Activated CD4-positive, alpha-beta T cell treated with anti-CD3 and anti-CD28 coated beads, Interleukin-2, Interleukin-6, amounts not matched to agents 100 ng/mL and 50 ng/mL, durations not matched to agents 16 hours and 8 hours (primary cell): ENCODE measurements at regions not wholly inside any gene's neighbourhood (a gene's known extent, or its start where the extent isn't known, plus 50 kb on each side); places are given as distances from the start of the nearest gene placed in this dataset.

Source experiments
- DNase-seq: peaks from one replicate; pipeline ENCODE4 v3.0.0-alpha.2; 2020

DNA sequence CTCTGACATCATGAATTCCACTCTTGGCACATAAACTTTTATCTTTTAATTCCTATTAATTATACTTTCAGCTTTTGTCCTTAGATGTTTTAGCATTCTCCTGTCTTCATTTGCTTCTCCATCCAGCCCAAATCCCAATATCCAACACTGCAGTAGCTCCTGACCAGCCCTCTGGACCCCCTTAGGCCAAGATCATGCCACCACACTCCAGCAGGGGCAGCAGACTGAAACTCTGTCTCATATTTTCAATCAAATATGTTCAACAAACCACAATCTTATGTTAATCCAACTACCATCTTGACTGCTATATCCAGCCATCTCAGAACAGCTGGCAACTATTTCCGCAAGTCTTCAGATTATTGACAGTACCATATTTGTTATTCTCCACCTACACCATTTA, 315.8 kb upstream of the ROBO2 start:
- DNase-seq: no peak

DNA sequence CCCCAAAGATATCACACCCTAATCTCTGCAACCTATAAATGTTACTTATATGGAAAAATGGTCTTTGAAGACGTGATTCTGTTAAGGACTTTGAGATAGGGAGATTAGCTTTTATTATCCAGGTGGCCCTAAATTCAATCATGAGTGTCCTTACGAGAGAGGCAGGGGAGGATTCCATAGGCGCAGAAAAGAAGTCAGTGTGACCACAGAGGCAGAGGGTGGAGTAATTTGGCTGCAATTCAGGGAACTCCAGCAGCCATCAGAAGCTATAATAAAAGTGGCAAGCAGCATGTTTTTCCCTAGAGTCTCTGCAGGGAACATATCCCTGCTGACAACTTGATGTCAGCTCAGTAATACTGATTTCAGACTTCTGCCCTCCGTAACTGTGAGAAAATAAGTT, 315.2 kb upstream of the ROBO2 start:
- no peak for DNase-seq

DNA sequence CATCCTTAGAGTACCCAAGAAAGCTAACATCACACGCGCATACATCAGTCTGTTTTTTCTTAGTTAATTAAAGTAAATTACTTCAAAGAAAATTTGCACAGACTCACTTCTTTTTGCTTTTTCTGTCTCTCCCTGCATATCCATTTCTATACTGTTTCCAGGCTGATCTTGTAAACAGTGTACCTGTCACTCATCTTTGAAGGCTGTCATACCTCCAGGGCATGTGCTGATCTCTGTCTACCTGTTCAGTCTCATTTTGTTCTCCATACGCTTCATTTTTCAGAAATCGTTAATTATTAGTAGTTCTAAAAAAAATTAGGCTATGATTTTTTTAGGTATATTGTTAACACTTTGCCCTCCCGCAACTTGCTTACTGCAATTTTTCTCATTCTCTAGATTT, 313.9 kb upstream of the ROBO2 start:
- no peak for DNase-seq

DNA sequence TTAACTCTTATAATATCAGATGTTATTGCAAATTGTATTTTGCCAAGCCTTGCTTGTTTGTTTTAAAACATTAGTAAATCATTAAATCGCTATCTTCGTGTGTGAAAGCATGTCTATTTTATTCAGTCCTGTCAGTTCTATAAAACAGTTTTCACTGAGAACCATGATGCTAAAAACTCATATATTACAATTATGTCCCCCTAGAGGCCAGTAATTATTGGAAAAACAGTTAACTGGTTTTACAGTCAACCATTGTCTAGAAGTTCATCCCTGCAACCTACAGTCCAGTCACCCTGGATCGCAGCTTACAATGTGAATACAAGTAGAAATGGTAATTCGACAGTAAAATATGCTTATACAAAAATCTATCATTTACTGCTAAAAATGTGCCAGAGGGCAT, 311.5 kb upstream of the ROBO2 start:
- DNase-seq: no peak

DNA sequence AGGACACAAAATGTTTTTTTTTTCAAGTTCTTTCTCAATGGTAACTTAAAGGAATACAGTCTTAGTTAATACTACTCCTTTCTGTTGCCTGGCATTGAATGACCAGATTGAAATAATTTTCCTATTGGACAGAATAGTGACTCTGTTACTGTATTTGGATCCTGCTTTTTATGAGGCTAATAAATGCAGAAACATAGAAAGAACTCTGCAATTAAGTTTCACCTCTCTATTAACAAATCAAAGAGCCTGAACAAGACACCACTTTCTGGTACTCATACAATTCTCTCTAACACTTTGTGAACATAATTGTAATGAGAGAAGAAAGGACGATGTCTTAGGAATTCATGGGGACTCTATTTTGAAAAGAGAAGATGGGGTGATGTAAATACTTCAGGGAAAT, 308.4 kb upstream of the ROBO2 start:
- no peak for DNase-seq

DNA sequence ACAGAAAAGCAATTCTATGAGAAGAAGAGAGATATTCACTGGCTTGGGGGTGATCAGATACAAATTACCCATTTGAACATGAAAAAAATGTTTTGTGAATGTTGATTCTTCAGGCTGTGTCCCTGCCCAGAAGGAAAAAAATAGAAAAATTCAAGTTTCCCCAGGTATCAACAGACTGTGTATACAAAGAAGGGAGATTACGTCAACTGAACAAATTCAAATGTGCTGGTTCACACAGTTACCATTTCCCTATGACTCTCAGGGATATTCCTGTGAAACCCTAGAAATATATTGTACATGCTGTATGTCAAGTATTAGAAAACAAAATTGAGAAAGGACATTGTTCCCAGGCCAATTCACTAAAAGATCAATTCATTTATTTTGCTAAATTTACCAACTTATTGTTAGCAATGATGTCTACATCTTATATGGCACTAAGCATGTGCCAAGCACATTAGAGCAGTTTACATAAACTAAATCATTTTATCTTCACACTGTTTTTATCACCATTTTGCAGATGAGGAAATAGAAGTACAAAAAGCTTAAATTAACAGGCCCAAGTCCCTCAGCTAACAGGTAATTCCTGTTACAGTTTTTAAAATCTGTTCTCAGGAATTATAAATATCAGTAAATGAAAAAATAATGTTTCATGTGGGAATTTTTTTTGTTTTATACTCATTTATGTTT, 306.7 kb upstream of the ROBO2 start:
- DNase-seq: no peak

DNA sequence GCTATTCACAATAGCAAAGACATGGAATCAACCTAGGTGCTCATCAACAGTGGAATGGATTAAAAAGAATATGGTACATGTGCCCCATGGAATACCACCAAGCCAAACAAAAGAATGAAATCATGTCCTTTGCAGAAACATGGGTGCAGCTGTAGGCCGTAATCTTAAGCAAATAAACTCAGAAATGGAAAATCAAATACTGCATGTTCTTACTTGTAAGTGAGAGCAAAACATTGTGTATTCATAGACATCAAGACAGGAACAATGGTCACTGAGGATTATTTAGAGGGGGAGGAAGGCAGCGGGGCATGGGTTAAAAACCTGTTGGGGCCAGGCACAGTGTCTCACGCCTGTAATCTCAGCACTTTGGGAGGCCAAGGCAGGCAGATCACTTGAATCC, 304.7 kb upstream of the ROBO2 start:
- DNase-seq: no peak

DNA sequence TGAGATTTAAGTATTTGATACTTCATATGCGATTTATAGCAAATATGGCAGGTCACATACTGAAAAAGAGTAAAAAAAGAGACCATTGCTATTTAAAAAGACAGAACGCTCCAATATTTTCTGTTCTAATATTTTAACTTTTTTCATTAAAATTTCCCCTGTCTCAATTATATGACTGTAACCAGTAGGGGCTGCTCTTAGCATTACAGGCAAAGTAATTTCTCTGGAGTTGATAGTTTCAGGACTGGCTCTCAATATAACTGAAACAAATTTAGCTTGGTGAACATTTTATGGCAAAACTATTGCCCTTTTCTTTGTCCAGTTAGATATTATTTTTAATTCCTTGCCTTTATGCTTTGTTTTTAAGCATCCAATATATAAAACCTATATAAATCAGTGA, 286.3 kb upstream of the ROBO2 start:
- no peak for DNase-seq

DNA sequence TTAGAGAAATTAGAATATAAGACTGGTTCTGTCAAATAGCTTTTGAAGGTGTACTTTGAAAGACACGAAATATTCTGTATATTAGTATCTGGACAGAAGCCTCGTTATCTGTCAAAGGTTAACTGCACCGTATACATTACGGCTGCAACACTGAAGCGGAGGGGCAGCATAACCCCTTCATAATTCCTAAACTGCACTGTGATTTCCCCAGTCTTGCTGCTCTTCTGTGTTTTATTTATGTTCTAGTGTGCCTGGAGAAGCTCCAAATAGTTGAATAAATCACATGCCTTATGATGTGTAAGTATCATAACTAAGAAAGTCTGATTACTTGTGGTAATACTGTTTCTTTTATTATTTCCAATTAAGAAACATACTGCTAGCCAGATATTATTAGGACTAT, 285.7 kb upstream of the ROBO2 start:
- no peak for DNase-seq

DNA sequence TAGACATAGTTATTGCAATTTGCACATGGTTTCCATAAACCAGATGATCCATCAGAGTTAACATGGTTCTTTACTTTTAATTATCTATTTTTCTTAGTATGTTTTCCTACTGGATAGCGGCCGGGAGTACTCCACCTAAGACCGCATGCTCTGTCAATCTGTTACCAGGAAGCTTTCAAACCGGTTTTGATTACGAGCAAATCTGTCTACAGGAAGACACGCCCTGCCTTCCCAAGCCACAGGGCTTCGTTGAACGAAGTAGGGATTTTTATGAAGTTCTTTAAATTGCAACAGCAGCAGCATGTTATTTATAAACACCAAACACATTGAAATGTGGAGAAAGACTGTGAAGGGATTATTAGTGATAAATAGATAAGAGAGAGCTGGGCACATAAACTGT, 283.3 kb upstream of the ROBO2 start:
- no peak for DNase-seq

DNA sequence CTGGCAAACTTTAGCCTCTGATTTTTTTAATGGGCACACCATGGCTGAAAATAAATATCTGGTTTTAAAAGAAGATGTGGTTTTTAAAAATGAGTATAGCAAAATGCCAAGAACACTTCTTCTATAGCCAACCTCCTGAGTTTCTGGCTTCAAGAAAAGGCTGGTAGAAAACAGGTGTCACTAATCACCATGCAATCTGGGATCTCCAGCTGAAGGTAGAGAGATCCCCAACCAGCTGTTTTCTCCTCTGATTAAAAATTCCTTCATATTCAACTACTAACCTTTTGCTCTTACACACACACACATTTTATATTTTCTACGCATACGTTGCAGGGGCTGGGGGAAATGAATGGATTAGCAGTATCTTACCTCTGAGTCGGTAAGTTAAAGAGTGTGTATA, 279.6 kb upstream of the ROBO2 start:
- no peak for DNase-seq

DNA sequence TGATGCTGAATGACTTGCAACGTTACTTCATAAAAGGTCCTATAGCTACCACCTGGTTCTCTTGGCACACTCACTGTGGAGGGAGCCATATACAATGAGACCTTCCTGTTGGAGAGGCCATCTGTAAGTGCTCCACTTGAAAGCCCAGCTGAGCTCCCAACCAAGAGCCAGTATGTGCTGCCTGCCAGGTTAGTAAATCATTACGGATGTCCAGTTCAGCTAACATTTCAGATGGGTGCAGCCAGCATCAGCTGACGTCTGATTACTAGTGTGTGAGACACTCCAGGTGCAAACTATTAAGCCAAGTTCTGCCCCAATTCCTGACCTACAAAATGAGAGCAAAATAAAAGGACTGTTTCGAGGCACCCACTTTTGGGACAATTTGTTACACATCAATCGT, 274.4 kb upstream of the ROBO2 start:
- no peak for DNase-seq

DNA sequence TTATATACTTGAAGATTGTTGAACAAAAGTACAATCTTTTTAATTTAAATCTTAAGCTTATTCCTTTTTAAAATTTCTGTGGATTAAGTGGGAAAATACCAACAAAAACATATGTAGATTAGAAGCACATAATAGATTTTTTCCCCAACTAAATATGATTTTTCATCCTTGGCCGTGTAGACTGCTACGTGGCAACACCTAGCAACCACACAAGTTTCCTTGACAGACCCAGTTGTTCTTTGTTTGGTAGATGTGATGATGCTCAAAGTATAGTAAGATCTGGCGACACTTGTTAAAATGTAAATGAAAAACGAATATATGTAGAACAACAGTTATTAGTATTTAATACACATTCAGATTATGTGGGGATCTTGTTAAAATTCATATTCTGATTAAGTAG, 271.0 kb upstream of the ROBO2 start:
- no peak for DNase-seq

DNA sequence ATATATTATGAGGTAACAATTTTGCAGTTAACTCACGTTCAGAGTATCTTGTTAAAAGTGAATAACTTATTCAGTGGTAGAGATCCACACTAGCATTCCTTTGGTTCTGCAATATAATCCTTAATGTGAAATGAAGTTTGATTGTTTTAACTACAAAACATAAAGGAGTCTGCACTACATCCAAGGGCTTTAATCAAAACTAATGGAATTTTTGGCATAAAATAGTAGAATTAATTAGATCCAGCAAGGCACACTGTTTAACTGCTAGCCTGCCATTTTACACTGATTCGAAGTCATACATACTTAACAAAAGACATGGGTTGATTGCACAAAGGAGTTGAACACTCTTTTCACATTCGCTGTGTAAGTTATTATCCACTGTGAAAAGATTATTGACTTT, 263.0 kb upstream of the ROBO2 start:
- no peak for DNase-seq

DNA sequence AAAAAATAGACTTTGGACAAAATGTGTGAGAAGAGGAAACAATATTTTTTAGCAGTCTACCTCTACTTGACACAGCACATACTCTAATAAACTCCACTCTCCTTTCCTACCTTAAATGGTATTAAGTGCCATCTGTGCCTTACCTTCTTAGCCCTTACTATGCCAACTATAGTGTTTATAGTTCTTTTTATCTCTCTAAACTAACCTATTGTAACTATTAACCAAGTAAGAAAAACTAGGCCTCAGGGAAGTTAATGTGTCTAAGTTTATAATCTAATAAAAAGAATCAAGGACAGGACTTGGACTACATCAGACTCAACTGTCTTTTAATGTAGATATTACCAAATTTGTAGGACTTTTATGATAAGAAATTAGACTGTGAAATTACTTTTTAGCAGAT, 251.7 kb upstream of the ROBO2 start:
- DNase-seq: no peak

DNA sequence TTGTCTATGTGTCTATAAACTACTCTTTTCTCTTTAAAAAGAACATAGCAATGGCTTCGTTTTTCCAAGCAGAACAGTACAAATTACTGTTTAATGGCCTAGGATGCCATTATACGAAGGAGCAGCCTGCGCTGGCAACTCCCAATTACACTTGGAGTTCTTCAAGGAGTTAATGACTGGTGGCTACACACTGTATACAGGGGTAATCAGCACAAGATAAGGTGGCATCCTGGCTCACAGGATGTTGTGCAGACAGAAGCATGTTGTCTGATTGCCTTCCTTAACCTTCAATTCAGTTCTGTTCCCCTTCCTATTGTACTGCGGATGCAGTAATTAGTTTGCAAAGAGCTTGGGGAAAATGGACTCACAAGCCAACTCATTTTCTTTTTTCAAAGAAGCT, 250.7 kb upstream of the ROBO2 start:
- DNase-seq: no peak

DNA sequence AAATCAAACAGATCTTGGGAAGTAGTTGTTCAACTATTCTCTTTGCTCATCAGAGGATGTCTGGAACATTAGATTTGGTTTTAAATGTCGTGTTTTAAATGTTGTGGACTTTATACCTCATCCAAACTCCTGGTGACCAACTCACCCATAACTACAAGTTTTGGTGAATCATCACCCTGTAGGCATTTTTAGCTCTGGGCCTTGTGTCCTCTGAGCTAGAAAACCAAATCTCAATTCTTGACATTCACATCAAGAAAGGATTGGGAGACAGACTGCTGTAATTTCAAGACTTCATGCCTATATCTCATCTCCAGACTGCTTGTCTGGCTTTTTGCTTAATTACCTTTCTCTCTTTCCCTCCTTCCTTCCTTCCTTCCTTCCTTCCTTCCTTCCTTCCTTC, 228.5 kb upstream of the ROBO2 start:
- no peak for DNase-seq

DNA sequence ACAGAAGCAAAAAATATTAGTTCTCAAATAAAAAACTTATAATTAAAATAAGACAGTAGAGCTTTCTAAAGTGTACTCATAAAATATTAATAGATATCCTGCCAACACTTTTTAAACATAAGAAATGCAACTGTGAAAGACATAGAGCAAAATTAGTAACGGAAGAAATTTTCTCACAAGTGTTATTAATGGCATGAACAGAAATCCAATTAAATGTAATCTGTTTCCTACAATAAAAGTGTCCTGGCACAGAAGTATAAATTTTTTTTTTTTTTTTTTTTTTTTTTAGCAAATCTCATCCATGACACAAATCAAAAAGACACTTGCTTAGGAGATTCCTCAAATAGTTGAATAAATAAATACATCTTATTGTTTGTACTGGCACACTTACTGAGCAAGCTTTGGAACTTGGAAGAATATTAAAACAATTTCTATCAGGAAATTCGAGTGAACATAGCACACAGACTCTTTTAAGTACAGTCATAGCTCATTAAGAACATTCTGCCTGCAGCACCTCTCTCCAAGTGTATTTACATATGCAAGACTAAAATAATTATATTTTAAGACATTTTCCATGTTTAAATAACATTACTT, 227.2 kb upstream of the ROBO2 start:
- DNase-seq: no peak

DNA sequence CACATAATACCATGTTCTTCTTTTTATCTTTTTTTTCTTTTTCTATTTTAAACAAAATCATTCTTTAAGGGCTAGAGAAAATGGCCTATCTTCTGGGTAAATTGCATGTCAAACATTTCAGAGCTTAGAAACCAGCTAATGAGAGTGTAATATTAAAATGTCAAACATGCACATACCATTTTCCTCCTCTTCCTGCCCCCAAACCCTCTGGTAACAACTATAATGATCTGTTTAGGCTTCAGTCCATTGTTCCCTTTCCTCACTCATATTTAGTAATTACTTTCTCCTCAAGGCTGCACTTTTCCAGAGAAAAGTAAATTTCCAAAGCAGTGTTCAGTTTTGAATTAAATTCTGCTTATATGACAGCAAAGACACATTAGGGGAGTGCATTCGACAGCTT, 224.3 kb upstream of the ROBO2 start:
- DNase-seq: no peak

DNA sequence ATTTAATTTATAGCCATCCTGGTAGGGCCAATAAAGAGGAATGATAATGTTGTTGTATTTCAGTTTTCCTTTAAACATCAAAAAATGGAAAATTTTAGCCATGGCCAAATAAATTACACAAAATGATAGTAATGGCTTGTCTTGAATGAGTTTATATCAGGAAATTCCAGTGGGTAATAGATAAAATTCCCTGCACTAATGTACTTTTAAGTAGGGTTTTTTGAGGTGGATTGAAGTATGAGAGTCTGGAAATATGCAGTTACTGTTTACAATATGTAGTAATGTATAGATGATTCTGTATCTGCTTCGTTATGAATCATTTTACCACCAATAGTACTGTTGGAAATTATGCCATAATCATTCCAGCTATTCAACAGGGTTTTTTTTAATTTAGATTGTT, 219.4 kb upstream of the ROBO2 start:
- no peak for DNase-seq

DNA sequence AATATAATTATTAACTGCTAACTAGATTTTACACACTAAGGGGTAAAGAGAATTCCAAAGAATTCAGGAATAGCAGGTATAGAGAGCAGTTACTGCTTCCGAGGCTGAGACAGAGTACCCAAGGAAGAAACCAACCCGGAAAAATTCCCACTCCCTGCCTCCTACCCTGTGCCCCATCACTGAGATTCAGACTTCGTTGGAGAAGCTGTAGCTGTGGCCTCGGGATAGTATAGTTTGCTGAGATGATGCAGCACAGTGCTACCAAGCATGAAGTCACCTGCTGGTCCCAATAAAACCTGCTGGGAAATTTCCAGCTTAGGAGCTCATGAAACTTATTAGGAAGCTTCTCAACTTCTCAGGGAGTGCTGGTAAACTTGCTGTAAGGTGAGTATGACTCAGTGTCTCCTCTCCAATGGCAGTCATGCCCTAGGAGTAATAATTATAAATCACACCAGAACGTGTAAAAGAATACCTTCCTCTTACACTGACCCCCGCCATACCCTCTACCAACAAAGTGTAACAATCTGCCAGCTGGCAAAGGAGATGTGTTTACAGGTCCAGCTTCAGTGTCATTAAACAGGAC, 215.2 kb upstream of the ROBO2 start:
- no peak for DNase-seq

DNA sequence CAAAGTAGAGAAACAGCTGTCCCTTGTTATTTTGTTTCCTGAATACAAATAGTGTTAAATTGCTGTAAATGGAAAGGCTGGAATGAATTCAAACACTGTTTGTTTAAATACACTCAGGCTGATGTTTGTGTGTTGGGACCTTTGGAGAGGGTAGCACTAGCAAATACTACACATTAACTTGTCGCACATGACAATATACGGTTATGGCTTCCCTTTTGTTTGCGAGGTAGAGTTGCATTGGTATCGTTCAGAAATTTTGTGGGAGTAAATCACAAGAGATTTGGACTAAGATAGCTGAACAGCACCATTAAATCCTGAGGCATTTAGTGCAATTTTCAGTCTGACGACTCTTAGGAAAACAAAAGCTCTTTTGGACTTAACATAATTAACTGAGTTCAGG, 213.0 kb upstream of the ROBO2 start:
- DNase-seq: no peak

DNA sequence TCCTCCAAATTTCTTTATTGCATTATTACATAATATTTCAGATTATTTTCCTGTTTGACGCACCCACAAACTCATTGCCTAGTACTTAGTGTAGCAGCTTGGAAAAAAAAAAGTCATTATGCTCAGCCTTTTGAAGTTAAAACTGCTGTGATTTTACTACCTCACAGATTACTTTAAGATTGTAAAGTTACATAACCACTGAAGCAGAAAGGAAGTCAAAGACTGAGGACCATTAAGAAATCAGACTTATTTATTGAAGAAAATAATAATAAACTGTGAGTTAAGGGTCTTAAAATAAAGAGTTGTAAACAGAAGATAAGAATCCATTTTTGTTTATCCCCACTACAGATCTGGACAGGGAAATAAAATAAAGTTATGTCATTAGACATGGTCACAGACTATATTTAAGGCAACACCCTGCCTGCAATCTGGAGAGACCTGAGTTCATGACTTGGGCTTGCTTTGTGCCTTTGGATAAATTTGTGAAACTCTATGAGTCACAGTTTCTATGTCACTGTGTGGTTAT, 212.1 kb upstream of the ROBO2 start:
- DNase-seq: no peak

DNA sequence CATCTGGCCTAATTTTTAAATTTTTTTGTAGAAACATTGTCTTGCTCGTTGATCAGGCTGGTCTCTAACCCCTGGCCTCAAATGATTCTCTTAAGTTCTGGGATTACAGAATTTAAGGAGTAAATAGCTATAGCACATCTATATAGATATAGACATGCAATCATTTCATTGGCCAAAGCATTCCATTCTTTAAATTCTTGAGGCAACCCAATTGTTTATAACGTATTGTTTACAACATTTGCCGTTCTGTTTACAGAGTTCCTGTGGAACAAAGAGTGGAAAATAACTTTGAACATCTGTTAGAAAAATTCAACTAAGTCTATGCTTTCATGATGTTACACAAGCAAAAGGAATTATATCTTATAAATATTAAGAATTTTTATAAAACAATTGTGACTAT, 205.2 kb upstream of the ROBO2 start:
- DNase-seq: no peak

DNA sequence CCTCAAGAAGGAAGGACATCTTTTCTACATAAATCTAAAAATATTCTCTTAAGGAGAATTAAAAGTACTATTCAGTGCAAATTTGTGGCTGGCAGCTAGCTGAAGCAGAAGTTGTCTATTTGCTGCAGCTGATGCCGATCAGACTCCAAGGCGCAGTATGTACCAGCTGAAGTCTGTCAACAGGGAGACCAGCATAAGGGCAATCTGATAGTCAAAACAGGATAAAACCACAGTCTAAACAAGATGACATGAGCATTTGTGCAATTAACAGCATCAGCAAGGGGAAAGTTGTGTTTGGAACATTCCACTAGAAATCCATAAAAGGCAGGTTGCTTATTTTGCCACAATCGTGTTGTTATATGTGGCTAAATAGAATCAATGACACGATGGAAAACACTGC, 198.2 kb upstream of the ROBO2 start:
- DNase-seq: no peak
